ENCODE measurements at regions not wholly inside any gene's neighbourhood (a gene's known extent, or its start where the extent isn't known, plus 50 kb on each side); places are given as distances from the start of the nearest gene placed in this dataset.

GRCh38 chrX:1925053-1925481 lies 310.2 kb downstream of the ASMT start:
- TF ChIP-seq YY2 (tag by site-specific recombination; IDR thresholded peaks at IDR 0.05), result no peak
- no peak for TF ChIP-seq ZNF624 (tag by site-specific recombination; IDR thresholded peaks at IDR 0.05)
- no peak for TF ChIP-seq KLF9 (tag by site-specific recombination; IDR thresholded peaks at IDR 0.05; ENCODE audit: low read depth)
- TF ChIP-seq ZNF302 (tag by site-specific recombination; IDR thresholded peaks at IDR 0.05; ENCODE audit: low read depth), result no peak
- TF ChIP-seq HOXC10 (CRISPR knock-in tag; IDR thresholded peaks at IDR 0.05), result no peak
- no peak for TF ChIP-seq MYNN (tag by site-specific recombination; IDR thresholded peaks at IDR 0.05; ENCODE audit: borderline replicate concordance)
- no peak for TF ChIP-seq WT1 (tag by site-specific recombination; IDR thresholded peaks at IDR 0.05)
- TF ChIP-seq ZNF473 (tag by site-specific recombination; IDR thresholded peaks at IDR 0.05), result no peak
- no peak for TF ChIP-seq SCRT2 (tag by site-specific recombination; IDR thresholded peaks at IDR 0.05)
- TF ChIP-seq ZSCAN18 (tag by site-specific recombination; IDR thresholded peaks at IDR 0.05), result no peak
- no peak for TF ChIP-seq ZNF324 (tag by site-specific recombination; IDR thresholded peaks at IDR 0.05)
- no peak for TF ChIP-seq ZNF426 (tag by site-specific recombination; IDR thresholded peaks at IDR 0.05)
- TF ChIP-seq ZNF266 (tag by site-specific recombination; IDR thresholded peaks at IDR 0.05; ENCODE audit: low read depth), result no peak
- no peak for TF ChIP-seq ZNF521 (tag by site-specific recombination; IDR thresholded peaks at IDR 0.05)
- TF ChIP-seq KLF8 (tag by site-specific recombination; IDR thresholded peaks at IDR 0.05), result no peak
- no peak for TF ChIP-seq ZIC2 (tag by site-specific recombination; IDR thresholded peaks at IDR 0.05)
- no peak for TF ChIP-seq EGR2 (tag by site-specific recombination; IDR thresholded peaks at IDR 0.05; ENCODE audit: low read depth)
- no peak for TF ChIP-seq ATF2 (tag by site-specific recombination; IDR thresholded peaks at IDR 0.05; ENCODE audit: low read depth)
- no peaks in the 10 kb centered on the region for H3K9me3 ChIP-seq (ENCODE audit: control insufficient read depth, insufficient read depth, low read depth, low read length)
- ChIA-PET POLR2A (no interaction called here), CTCF (no interaction called here)
- H3K27ac ChIP-seq (ENCODE audit: extremely low read depth, low read depth, low read length), result no peak overlapping the region
- H3K36me3 ChIP-seq (ENCODE audit: control insufficient read depth in 2 of 2, insufficient read depth in 1 of 2, low read length in 2 of 2), result no peaks in the 10 kb centered on the region
- H3K4me1 ChIP-seq (ENCODE audit: control insufficient read depth, insufficient read depth, low read length), result no peaks in the 10 kb centered on the region
- no peak overlapping the region for H3K4me3 ChIP-seq (ENCODE audit: low read depth, low read length)

GRCh38 chrX:1928805-1929204 lies 313.9 kb downstream of the ASMT start:
- no peaks in the 10 kb centered on the region for H3K4me1 ChIP-seq (ENCODE audit: control insufficient read depth, insufficient read depth, low read length)
- TF ChIP-seq ZNF366 (tag by site-specific recombination; conservative IDR thresholded peaks at IDR 0.05) (no peak), ZBTB20 (tag by site-specific recombination; IDR thresholded peaks at IDR 0.05) (no peak), ZNF404 (tag by site-specific recombination; IDR thresholded peaks at IDR 0.05) (no peak), ZNF514 (tag by site-specific recombination; IDR thresholded peaks at IDR 0.05) (no peak), ZNF792 (tag by site-specific recombination; IDR thresholded peaks at IDR 0.05) (no peak), ZNF558 (tag by site-specific recombination; IDR thresholded peaks at IDR 0.05) (no peak), ZNF18 (tag by site-specific recombination; IDR thresholded peaks at IDR 0.05) (no peak), SALL2 (tag by site-specific recombination; IDR thresholded peaks at IDR 0.05; ENCODE audit: borderline replicate concordance) (no peak), ZFP41 (tag by site-specific recombination; IDR thresholded peaks at IDR 0.05; ENCODE audit: borderline replicate concordance) (no peak), ZNF530 (tag by site-specific recombination; IDR thresholded peaks at IDR 0.05; ENCODE audit: low read depth) (no peak), AEBP2 (tag by site-specific recombination; IDR thresholded peaks at IDR 0.05; ENCODE audit: borderline replicate concordance) (no peak), KLF1 (tag by site-specific recombination; IDR thresholded peaks at IDR 0.05) (no peak)
- no peak overlapping the region for H3K27ac ChIP-seq (ENCODE audit: extremely low read depth, low read depth, low read length)
- no peaks in the 10 kb centered on the region for H3K36me3 ChIP-seq (ENCODE audit: control insufficient read depth in 2 of 2, insufficient read depth in 1 of 2, low read length in 2 of 2)
- no peak overlapping the region for H3K4me3 ChIP-seq (ENCODE audit: low read depth, low read length)
- POLR2A ChIA-PET, result no interaction called here
- no peaks in the 10 kb centered on the region for H3K9me3 ChIP-seq (ENCODE audit: control insufficient read depth, insufficient read depth, low read depth, low read length)
- CTCF ChIA-PET, result no interaction called here
